ENCODE measurements at regions not wholly inside any gene's neighbourhood (a gene's known extent, or its start where the extent isn't known, plus 50 kb on each side); places are given as distances from the start of the nearest gene placed in this dataset.
"Not testable (repeated sequence)": the region's sequence is repeated elsewhere in the genome, so short reads cannot be mapped to it uniquely, and the experiment has no call there.

DNA sequence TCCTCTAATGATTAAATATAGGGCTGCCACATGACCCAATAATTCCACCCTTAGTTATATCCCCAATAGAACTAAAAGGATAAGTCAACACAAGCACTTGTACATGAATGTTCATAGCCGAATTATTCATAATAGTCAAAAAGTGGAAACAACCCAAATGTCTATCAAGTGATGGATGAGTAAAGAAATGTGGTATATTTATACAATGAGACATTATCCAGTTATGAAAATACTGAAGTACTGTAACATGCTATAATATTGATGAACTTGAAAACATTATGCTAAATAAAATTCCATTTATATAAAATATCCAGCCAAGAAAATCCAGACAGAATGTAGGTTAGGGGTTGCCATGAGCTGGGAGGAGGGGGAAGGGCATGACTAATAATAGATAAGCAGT lies 436.7 kb upstream of the AADAT start:
- DNase-seq: no peak

DNA sequence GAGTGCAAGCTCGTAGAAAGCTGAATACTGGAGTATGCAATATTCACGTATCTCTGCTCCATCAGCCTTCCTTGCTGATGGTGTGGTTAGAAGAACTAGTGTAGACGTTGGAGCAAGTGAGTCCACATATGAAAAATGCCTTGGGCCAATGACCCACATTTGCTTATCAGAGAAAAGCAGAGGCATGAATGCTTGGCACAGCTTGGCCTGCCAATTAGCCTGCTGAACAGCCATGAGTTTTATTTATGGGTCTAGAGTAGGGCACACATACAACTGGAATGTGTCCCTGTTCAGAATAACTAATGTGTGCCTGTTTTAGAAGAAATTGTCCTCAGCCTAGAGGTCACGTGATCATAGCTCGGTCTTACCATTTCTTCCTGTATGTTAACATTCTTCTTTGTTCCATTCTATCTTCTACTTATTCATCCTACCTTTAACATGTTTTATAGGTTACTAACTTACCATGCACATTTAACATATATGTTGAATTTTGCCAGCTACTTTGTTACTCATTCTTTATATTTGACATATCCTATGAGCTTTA lies 432.7 kb upstream of the AADAT start:
- DNase-seq: no peak

DNA sequence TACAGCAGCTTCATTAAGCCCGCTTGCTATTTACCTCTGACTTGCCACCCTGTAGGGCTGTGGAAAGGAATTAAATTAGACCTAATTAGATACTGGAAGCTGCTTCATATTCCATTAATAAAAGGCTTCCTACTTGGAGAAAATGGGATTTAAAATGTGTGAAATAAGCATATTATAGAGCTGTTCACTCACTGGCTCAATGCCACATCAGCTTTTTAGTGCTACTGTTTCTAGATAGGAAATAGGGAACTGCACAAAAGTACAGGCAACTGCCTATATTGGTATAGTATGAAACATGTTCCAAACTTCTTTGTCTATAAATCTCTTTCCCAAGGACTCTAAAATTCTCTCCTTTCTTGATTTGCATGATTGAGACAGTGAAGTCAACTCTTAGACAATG lies 407.9 kb upstream of the AADAT start:
- no peak for DNase-seq

DNA sequence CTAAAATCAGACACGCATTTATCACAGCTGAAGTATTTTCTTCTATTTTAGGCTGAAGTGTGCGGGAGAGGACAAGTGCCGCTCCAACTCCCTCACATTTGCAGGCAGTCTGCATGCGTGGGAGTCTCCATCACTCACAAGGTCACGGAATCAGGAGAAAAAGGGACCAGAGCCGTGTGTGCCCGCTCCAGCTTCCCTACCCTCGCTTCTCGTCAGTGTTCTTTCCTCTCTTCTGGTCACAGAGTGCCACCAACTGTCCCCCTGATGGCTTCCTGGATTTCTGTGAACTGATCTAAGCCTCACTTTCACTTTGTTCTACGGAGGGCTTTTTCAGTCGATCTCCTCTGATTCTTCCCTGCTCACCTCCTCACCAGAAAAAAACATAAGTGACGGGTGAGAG lies 407.4 kb upstream of the AADAT start:
- no peak for DNase-seq

DNA sequence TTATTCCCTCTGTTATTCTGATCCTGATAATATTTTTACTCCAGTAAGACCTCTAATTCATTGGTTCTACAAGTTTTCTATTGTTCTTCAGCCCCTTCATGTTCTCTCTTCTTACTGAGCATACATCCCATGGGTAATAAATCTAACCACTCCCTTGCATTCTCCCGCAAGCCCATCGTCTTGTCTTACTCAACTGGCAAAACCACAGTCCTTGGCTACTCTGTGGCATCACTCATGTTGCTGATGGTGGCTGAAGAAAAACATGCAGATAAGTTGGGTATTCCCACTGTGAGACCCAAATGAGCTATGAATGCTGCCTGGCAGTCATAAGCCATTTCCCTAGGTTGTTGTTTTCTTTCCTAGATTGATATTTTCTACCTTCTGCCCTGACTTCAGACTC lies 402.2 kb upstream of the AADAT start:
- DNase-seq: peak; percentile 9

DNA sequence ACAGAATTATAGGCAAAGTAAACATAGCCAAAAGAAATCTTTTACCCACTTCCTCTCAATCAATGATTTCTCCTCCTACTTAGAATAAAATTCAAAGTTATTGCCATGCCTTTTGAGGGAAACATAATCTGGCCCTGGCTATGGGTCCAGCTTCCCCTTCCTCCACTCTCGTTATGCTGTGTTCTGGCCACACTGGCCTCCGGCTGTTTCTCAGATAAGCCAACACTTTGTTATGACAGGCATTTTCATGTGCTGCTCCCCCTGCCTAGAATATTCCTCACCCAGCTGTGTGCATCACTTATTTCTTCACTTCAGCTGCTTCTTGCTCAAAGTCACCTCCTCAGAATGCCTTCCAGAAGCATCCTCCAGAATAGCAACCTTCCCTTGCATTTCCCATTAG lies 386.6 kb upstream of the AADAT start:
- no peak for DNase-seq

DNA sequence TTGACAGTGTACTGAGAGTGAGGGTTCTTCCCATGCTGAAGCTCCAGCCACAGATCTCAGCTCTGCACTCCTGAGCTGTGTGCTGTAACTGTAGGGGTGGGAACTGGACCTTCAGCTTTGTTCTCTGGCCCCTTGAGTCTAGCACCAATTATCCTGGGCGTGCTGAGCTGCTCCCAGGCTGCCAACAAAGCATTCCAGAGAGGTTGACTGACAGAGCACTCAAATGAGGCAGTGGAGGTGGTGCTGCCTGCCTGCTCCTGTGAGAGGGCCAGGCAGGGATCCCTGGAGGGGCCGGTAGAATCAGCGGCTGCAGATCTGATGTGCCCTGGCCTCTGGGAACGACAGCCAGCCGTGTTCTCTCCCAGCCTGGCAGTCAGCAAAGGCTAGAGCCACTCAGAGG lies 375.7 kb upstream of the AADAT start:
- DNase-seq: no peak

DNA sequence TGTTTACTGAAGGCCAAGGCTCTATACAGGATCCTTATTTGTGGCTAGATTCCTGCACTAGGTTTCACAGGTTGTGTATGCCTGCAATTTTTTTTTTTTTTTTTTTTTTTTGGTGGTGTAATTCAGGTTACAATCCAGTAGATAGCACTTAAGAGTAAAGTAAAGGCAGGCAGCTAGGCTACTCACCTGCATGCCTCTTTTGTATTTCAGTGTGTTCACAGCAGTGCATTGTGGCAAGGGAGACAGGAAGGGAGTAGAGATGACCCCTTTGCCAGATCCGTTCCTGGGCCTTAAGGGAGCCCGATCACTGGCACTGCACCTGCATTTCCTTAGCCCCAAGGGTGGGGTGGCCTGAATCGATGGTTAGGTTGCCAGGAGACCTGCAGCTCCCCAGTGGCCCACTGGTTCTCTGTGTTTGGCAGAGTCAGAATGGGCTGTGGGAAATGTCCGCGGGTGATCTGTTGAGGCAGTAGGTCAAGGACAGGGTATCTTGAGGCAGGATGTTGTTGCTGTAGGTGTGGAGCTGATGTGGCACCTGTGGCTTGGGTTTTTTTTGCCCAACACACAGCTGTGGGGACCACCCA lies 374.9 kb upstream of the AADAT start:
- DNase-seq: no peak

DNA sequence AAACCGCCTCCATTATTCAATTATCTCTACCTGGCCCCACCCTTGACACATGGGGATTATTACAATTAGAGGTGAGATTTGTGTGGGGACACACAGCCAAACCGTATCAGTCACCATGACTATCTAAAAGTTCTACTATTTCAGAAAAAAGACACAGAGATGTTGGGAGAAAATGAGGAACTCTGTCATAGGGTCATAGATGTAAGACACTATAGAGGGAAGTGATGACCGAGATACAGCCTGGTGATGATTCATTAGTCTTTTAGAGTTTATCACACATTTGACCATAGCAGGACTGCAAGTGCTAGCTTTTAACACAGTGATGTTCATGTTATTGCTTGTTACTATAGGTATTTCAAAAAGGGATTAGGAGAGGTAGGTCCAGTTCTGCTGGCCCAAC lies 357.0 kb upstream of the AADAT start:
- no peak for DNase-seq

DNA sequence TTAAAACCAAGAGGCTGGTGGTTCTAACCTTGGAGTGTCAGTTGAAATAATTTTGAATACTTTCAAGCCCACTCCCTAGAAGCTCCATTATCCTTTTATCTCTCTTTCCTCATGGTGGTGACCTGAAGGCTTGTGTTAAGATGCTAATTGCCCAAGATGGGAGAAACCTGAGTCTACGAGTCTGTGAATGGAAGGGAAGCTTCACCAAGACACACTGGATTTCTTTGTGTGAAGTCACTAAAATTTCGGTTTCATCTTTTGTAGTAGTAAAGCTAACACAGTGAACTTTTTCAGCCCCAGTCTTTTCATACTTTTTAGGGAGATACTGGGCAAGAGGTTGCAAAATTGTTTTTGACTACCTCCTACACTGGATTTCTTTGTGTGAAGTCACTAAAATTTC lies 351.4 kb upstream of the AADAT start:
- DNase-seq: not testable (repeated sequence)

DNA sequence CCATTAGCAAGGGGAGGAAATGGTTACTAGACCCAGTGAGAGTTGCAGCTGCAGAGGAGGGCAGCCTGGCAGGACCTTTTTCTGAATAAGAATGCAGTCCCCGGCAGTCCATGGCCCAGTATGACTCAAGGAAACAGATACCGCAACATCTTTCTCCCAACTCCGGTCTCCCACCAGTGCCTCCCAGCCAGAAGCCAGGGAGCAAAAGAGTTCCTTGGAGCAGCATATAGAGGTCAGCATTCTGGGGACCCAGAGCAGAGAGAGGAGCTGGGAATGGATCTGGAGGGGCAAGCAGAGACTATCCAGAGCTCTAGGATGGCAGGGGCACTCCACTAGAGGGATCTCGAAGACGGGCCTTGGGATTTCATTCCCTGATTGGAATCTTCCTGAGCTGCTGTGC lies 339.2 kb upstream of the AADAT start:
- DNase-seq: no peak

DNA sequence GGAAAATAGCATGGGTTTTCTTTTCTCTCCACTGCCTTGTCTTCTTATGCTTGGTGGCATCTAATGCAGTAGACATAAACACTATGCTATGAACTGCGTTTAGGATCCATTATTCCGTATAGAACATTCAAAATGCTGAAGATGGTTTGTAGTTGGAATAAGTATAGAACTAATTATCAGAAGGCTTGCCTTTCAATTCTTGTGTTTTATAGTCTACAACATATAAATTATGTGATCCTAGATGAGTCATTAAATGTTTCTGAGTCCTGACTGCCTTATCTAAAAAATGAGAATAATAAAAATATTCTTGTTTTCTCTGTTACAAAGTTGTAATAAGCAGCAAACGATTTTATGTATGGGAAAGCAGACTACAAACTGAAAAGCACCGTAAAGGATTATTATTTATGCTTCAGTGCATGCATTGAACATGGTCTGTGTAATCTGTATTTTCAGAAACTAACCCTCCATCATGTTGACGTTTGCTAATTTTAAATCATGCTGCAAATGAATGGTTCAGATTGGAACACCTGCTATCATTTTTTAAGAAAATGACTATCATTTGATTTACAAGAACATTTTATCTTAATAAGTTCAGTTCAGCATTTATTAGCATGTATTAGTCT lies 335.9 kb upstream of the AADAT start:
- DNase-seq: no peak

DNA sequence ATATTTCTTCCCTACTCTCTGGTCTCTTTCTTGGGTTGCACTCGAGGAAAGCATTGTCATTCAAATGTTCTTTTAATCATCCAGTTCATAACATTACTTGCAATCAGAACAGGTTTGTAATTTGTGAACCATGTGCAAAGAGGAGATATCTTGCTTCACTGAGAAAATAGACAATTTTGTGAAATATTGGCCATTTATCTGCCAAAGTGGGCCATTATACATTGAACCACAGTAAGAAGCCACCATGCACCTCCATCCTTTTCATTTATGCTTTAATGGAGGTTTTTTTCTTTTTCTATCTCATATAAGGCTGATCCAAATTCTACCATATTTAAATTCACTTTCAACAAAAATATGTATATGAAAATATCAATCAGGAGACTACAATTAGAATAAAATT lies 335.3 kb upstream of the AADAT start:
- no peak for DNase-seq

DNA sequence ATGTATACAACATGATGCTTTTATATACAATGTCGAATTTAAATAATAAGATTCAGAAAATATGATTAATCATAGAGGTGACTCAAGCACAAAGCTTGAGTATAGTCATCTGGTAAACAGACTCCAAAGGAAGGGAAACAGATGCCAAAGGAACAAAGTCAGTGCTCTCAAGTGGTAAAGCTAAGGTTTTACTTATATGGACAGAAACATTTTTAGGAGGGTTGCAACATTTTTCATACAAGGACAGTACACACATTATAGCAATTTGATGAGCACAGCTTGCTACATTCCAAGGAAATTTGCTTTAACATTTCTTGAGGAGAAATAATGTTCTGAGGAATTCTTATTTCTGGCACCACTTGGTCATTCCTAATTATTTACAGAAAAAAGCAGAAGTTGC lies 333.4 kb upstream of the AADAT start:
- DNase-seq: no peak

DNA sequence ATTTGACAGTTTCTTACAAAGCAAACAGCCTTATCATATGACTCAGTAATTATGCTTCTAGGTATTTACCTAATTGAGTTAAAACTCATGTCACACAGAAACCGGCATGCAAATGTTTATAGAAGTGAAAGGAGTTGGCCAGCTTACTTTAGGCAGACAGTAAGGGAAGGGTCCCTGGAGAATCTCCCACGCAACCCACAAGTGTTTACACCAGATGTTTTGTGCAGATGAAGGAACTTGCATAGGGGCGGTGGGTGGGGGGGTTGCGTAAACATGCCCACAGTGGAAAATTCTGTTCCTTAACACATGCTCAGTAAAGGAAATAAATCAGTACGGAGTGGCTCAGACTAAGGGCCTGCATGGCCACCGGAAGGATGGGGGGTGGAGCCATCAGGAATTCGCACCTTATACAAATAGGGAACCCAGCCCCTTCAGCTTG lies 330.5 kb upstream of the AADAT start:
- no peak for DNase-seq

DNA sequence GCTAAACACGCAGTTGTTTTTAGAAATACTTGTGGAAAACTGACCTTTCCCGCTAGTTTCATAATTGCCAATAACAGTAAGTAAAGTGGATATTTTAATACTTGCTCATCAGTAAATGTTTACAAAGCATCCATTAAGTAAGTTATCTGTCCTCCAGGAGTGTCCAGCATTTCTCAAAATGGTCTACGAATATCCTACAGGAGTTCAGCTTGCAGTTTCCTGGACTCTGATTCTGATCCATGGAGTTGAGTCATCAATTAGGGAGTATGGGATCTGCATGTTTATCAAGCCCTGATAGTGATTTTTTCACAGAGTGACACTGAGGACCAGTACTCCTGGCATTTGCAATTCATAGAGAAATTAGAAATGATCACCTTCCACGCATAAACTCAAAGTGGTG lies 325.2 kb upstream of the AADAT start:
- DNase-seq: no peak

DNA sequence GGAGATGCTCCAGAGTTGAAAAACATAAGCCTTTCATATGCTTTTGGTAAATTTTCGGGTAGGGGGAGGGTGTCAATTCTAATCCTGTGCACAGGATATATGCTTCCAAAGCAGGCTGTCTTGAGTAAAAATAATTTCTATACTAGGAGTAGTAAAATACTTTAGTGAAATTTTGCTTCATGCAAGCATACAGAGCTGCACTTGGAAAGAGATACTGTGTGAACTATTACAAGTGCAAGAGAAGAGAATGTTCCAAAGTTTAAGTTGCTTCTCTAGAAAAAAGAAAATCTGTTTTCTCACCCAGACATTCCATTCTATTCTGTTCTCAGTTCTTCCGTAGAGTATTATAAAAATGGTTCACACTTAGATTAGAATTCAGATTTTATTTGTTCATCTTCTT lies 324.6 kb upstream of the AADAT start:
- no peak for DNase-seq

DNA sequence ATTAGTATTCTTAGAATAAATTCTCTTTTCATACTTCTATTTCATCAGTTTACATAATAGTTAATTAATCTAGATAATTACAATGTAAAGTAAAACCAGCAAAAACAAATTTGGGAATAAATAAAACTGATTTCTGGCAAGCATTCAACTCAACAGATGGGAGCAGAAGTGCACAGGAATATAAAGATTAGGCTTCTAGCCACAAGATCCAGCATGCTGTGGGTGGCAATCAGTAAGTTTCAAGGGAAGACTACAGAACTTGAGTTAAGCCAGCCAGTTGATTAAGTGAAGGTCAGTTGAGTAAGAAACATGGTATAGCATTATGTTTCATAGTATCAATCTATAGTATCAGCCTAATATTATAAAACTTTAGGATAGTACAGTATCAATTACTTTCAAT lies 324.2 kb upstream of the AADAT start:
- no peak for DNase-seq

DNA sequence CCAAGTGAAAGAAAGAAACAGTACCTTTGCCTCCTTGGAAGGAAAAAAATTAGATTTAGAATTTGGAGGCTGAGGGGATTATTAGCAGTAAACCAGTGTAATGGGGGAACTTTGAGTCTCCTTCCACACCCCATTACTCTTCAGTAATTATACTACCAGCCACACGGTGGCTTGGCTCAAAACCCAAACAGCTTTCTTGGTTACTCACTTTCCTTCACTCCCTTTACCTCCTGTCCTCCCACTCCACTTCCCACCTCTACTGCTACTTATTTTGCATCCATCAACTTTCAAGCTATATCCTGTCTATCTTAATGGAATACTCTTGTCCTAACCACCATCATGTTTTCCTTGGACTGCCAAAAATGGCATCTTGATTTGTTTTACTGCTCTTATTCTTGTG lies 310.6 kb upstream of the AADAT start:
- DNase-seq: peak; percentile 65

DNA sequence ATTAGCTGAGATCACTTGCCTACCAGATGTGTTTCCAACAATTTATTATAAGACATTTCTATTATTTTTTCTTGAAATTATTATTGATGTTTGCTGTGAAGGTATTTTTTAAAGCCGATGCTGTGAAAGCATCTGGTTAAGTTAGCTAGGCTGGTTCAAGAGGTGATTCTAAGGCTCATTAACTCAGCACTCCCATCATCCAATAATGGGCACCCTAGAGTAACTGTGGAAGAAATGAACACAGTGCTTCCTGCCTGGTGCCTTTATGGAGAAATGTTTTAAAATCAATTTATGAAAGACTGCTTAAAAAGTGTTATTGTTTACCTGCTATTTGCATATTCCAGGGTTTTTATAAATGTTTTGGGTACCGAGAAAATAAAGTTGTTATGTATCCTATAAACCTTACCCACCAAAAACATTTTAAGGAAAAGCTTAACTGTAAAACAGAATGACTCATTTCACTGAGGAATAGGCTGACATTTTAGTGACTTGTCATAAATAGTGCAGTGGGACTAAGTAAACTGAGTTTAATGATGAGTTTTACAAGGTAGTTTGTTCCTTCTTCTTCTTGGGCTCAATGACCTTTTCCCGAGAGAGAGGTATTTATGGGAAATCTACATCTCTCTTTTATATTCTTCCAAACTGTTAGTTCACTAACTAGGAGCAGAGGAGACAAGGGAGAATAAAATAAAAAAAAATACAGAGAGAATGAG lies 310.0 kb upstream of the AADAT start:
- DNase-seq: peak; percentile 73

DNA sequence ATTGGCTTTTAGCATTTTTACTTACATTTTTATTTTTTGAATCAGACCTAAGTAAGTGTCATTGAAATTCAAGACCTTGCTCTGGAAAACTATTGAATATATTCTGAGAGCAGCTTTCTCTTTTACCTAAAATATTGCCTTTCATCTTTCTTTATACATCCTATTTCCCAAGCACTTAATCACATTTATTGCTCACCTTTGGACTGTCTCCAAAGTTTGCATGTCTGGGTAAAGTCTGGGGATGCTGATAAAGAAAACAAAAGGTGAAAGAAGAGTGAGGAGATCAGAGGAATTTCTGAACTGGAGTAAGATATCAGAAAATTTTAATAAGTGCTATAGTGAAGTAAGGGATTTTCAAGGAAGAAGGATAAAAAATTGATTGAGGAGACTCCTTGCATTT lies 308.5 kb upstream of the AADAT start:
- DNase-seq: no peak

DNA sequence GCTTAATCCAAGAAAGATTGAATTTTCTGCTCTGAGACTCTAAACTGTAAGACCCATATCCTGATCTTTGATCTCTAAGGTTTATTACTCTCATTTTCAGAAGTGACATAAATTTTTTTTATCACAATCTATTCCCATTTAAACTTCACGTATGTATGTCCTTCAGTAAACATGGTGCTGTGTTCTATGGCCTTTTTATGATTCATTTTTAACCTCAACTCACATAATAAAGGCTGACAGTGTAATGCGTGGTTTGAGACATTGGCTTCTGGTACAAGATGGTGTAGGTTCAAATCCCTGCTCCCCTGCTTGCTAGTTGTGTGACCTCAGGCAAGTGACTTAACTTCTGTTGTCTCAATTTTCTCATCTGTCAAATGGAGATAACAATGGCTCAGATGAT lies 306.0 kb upstream of the AADAT start:
- no peak for DNase-seq

DNA sequence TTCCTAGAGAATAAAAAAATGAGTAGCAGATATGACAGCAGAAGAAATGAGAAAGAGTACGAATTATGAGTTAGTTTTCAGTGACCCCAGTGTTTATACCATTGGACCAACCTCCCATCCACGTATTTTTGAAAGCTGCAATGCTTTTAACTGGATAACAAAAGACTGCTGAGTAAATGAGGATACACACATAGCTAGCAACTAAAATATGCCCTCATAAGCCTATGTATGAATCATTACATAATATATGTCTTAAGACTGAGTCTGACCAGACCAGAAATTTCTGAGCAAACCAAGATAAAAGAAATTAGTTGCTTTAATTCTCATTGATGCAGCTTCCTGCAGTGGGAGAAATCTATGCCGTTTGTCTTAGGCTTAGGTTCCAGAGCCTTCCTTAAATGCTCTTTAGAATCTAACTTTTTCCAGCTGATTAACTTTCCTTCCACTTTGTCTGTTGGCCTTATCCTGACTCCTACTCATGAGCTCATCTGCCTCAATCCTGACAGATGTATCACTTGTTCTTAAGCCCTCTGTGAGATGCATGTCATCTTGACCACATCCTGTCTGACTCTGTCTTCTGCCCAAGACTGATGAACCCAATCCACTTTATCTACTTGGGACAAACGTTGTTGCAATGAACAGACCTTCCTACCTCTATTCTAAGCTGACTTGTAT lies 301.4 kb upstream of the AADAT start:
- DNase-seq: peak; percentile 98

DNA sequence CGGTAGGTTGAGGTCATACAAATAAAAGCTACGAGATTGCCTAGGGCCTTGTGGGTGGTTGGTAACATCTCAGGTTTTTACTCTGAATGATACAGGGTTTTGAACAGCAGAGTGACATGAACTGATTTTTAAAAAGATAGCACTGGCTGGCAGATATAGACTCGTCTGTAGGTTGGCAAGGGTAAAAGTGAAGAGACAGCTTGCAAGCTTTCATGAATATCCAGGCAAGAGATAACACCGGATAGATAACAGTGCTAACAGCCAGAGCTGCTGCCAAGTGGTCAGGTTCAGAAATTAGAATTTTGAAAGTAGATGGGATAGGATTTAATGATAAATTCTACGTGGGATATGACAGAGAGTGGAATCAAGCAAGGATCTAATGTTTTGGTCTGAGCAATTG lies 299.7 kb upstream of the AADAT start:
- no peak for DNase-seq

Data from kidney glomerular epithelial cell (primary cell).